Activated CD4-positive, CD25-positive, alpha-beta regulatory T cell treated with anti-CD3 and anti-CD28 coated beads, Interleukin-2, amount 50 U/mL, for 24 hours (primary cell): ENCODE measurements at regions not wholly inside any gene's neighbourhood (a gene's known extent, or its start where the extent isn't known, plus 50 kb on each side); places are given as distances from the start of the nearest gene placed in this dataset.

Source experiments
- ATAC-seq, 2 donors: fragments of 150-1000 bp; cut with Tn5 transposase; one replicate each; pipeline ENCODE4 v1.10.0; 2021; ENCODE audit warnings: mild to moderate bottlenecking in 1 of 2, moderate library complexity in 1 of 2

GRCh38 chr6:85126485-85127167 lies 323.3 kb upstream of the NT5E start:
- ATAC-seq, result no peak

- no peak for ATAC-seq
Measured at GRCh38 chr6:85125526-85125925, 324.4 kb upstream of the NT5E start.

GRCh38 chr6:85124472-85125354 lies 325.2 kb upstream of the NT5E start:
- no peak for ATAC-seq

- ATAC-seq, result no peak
Measured at GRCh38 chr6:85121158-85121557, 328.7 kb upstream of the NT5E start.

- ATAC-seq, result no peak
Measured at GRCh38 chr6:85118652-85119235, 331.1 kb upstream of the NT5E start.

GRCh38 chr6:85118233-85118632 lies 331.6 kb upstream of the NT5E start:
- no peak for ATAC-seq

GRCh38 chr6:85116475-85116874 lies 333.4 kb upstream of the NT5E start:
- ATAC-seq, result no peak

GRCh38 chr6:85115876-85116275 lies 334.0 kb upstream of the NT5E start:
- ATAC-seq, result no peak

- ATAC-seq, result no peak
Measured at GRCh38 chr6:85115376-85115775, 334.5 kb upstream of the NT5E start.

GRCh38 chr6:85114581-85114935 lies 335.3 kb upstream of the NT5E start:
- no peak for ATAC-seq

GRCh38 chr6:85113934-85114580 lies 335.8 kb upstream of the NT5E start:
- ATAC-seq, result no peak

- no peak for ATAC-seq
Measured at GRCh38 chr6:85112540-85112939, 337.3 kb upstream of the NT5E start.

- ATAC-seq, result no peak
Measured at GRCh38 chr6:85111481-85112011, 338.3 kb upstream of the NT5E start.

- no peak for ATAC-seq
Measured at GRCh38 chr6:85110943-85111342, 338.9 kb upstream of the NT5E start.

GRCh38 chr6:85107701-85108100 lies 342.2 kb upstream of the NT5E start:
- ATAC-seq, result no peak

GRCh38 chr6:85096976-85097375 lies 332.6 kb upstream of the TBX18 start:
- ATAC-seq, result no peak

- ATAC-seq, result no peak
Measured at GRCh38 chr6:85092226-85092625, 327.8 kb upstream of the TBX18 start.

- ATAC-seq, result no peak
Measured at GRCh38 chr6:85089255-85089654, 324.9 kb upstream of the TBX18 start.

- no peak for ATAC-seq
Measured at GRCh38 chr6:85085875-85086274, 321.5 kb upstream of the TBX18 start.

- ATAC-seq, result no peak
Measured at GRCh38 chr6:85081102-85081501, 316.7 kb upstream of the TBX18 start.

- no peak for ATAC-seq
Measured at GRCh38 chr6:85079761-85080160, 315.4 kb upstream of the TBX18 start.

- ATAC-seq, result no peak
Measured at GRCh38 chr6:85078058-85078457, 313.7 kb upstream of the TBX18 start.

- no peak for ATAC-seq
Measured at GRCh38 chr6:85077098-85077497, 312.7 kb upstream of the TBX18 start.
